GM13977 (cell line): ENCODE measurements at regions not wholly inside any gene's neighbourhood (a gene's known extent, or its start where the extent isn't known, plus 50 kb on each side); places are given as distances from the start of the nearest gene placed in this dataset.

Source experiments
- DNase-seq: peaks from one replicate; pipeline ENCODE4 v3.0.0; 2012; ENCODE audit warnings: low spot score
- in situ Hi-C: fragments of 300-500 bp; cut with MboI; formaldehyde crosslinking; loops from one replicate; pipeline ENCODE4 v1.12.0; 2022; ENCODE audit warnings: low sequenced_read_pairs, low pct_unique_long_range_greater_than_20kb, mixed read lengths, inconsistent platforms; ENCODE audit not compliant: unreplicated experiment
- TF ChIP-seq, protein P1 (sequence below): IDR thresholded peaks from 2 replicates; pipeline ENCODE4 v1.5.1; 2012; ENCODE audit warnings: mild to moderate bottlenecking, control low read depth; ENCODE audit not compliant: insufficient read depth; ENCODE audit errors: extremely low read depth, missing control alignments

DNA sequence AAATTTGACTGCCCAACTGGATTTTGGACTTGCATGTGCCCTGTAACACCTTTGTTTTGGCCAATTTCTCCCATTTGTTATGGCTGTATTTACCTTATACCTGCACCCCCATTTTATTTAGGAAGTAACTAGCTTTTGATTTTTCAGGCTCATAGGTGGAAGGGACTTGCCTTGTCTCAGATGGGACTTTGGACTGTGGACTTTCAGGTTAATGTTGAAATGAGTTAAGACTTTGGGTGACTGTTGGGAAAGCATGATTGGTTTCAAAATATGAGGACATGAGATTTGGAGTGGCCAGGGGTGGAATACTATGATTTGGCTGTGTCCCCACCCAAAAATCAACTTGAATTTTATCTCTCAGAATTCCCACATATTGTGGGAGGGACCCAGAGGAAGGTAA lies 490.2 kb downstream of the PRR16 start:
- in situ Hi-C loops, result no loop called here
- TF ChIP-seq, protein P1, sequence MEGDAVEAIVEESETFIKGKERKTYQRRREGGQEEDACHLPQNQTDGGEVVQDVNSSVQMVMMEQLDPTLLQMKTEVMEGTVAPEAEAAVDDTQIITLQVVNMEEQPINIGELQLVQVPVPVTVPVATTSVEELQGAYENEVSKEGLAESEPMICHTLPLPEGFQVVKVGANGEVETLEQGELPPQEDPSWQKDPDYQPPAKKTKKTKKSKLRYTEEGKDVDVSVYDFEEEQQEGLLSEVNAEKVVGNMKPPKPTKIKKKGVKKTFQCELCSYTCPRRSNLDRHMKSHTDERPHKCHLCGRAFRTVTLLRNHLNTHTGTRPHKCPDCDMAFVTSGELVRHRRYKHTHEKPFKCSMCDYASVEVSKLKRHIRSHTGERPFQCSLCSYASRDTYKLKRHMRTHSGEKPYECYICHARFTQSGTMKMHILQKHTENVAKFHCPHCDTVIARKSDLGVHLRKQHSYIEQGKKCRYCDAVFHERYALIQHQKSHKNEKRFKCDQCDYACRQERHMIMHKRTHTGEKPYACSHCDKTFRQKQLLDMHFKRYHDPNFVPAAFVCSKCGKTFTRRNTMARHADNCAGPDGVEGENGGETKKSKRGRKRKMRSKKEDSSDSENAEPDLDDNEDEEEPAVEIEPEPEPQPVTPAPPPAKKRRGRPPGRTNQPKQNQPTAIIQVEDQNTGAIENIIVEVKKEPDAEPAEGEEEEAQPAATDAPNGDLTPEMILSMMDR, result no peak
- no peak for DNase-seq

GRCh38 chr5:120955795-120956194 lies 491.7 kb downstream of the PRR16 start:
- DNase-seq, result no peak
- in situ Hi-C loops, result no loop called here
- TF ChIP-seq, protein P1, result no peak

DNA sequence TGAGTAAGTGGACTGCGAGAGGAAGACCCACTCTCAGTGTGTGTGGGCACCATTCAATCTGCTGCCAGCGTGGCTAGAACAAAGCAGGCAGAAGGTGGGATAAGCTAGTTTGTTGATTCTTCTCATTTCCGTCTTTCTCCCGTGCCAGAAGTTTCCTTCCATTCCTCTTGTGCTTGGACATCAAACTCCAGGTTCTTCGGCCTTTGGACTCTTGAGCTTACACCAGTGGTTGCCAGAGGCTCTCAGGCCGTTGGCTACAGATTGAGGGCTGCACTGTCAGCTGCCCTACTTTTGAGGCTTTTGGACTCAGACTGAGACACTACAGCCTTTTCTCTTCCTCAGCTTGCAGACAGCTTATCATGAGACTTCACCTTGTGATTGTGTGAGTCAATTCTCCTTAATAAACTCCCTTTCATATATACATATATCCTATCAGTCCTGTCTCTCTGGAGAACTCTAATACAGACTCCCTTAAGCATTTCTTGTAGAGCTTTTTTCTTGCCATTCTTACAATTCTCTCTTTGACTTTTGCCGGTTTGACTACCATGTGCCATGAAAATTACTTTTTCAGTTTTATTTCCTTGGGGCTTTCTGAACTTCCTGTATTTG lies 494.9 kb downstream of the PRR16 start:
- no peak for DNase-seq
- TF ChIP-seq, protein P1, result no peak
- in situ Hi-C loops, result no loop called here

GRCh38 chr5:120960510-120960909 lies 496.4 kb downstream of the PRR16 start:
- DNase-seq, result no peak
- in situ Hi-C loops, result no loop called here
- TF ChIP-seq, protein P1, result no peak

GRCh38 chr5:120967366-120967765 lies 503.3 kb downstream of the PRR16 start:
- TF ChIP-seq, protein P1, result no peak
- no peak for DNase-seq
- in situ Hi-C loops, result no loop called here

- TF ChIP-seq, protein P1, result no peak
- in situ Hi-C loops, result no loop called here
- no peak for DNase-seq
These were observed 510.6 kb downstream of the PRR16 start for GRCh38 chr5:120974690-120975089.
